GM21723 (cell line): ENCODE measurements at regions not wholly inside any gene's neighbourhood (a gene's known extent, or its start where the extent isn't known, plus 50 kb on each side); places are given as distances from the start of the nearest gene placed in this dataset.
"Not testable (repeated sequence)": the region's sequence is repeated elsewhere in the genome, so short reads cannot be mapped to it uniquely, and the experiment has no call there.

ENCODE experiments used
- ATAC-seq: cut with Tn5 transposase; IDR thresholded peaks from one replicate; pipeline ENCODE4 v1.9.1; 2021; ENCODE audit warnings: mild to moderate bottlenecking, moderate library complexity; ENCODE audit not compliant: unreplicated experiment

DNA sequence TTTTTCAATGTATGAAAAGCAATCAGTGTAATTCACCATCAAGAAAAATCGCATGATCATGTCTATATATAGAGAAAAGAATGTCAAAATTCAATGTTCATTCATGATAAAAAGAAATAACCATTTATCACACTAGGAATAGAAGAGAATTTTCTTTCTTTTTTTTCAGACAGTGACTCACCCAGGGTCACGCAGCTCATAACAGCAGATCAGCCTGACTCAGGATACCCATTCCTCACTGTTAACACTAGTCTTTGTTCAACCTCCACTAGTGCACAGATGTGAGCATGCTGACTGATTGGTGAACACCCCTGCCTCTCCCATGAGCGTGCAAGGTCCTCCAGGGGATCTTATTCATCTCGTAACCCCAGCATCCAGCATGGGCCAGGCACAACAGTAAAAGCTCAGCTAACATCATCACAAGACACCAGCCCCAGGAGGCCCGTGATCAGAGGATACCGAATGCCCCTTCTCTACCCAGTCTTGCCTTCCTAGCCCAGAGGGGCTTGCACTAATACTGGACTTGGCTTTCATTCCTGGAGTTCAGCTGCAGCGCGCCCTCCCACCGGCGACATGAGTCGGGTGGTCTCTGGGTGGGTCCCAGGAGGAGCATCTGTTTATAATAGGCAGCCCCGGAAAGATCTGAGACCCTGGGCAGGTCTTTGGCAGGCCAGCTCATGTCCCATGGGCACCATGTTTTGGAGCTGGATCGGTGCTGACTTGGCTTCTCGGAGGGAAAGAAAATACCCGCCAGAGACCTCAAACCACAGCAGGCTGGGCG, 539.5 kb upstream of the SLC10A2 start:
- no peak for ATAC-seq

DNA sequence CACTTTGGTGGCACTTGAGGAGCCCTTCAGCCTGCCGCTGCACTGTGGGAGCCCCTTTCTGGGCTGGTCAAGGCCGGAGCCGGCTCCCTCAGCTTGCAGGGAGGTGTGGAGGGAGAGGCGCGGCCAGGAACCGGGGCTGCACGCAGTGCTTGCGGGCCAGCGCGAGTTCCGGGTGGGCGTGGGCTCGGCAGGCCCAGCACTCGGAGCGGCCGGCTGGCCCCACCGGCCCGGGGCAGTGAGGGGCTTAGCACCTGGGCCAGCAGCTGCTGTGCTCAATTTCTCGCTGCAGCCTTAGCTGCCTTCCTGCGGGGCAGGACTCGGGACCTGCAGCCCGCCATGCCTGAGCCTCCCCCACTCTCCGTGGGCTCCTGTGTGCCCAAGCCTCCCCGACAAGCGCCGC, 533.7 kb upstream of the SLC10A2 start:
- ATAC-seq, result not testable (repeated sequence)

DNA sequence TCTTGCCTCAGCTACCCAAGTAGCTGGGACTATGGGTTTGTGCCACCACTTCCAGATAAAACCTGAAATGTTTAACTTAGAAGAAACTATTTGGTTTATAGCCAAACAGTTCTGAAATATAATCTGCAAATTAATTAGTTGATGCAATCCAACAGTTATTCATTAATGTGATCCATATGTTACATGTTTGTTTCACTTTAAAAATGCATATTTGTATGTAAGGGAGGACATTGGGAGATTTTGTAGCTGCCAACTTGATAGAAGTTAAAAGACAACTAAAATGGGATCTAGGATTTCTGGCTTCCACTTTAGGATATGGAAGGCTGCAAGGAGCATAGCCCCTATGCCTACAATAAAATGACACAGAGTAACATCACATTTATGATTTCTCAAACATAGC, 532.5 kb upstream of the SLC10A2 start:
- no peak for ATAC-seq

DNA sequence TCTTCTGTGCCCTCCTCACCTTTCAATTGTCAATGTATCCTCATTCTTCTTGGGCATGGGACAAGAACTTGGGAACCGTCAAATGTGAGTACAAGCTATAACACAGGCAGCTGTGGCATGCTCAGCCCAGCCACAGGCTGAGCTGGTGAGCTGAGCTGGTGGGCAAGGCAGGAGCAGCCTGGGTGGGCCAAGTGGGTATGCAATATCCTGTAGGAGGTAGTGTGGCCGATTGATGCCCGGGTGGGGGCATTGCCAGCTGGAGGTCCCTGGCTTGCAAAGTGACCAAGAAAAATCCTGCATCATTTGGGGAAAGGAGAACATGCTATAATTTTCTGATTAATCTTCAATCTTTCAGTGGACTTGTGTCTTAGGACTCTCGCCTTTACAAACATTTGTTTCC, 507.2 kb upstream of the SLC10A2 start:
- ATAC-seq, result no peak

DNA sequence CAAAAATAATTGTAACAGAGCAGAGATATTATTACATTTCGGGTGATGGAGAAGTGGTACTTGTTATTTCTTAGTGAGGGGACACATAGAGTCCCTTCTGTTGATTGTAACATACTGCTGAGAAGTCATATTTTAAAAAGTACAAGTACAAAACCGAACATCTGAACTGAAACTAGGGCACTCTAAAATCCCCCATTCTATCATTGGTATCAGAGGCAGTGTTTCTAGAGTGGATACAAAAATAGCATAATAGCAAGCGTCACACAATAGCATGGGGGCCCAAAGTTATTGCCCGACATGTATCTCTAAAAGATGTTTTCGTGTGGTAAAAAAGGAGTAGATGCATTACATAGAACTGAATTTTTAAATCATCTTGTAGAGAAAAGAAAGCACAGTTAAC, 502.1 kb upstream of the SLC10A2 start:
- ATAC-seq, result no peak

DNA sequence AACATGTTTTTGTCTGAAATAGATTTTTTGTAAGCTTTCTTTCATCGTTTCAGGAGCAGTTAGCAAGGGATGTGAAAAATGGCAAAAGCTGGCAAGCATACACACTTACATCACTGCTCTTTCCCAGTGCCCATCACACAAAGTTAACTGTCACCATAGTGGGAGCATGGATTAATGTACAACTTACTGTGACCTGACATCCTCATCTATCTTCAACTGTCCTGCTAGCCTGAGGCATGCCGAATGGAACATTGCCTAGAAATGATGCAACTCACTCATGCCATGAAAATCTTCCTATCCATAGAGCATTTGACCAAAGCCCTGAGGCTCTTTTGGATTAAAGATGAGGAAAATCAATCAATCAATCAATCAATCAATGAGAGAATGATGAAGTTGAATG, 491.7 kb upstream of the SLC10A2 start:
- ATAC-seq, result no peak

DNA sequence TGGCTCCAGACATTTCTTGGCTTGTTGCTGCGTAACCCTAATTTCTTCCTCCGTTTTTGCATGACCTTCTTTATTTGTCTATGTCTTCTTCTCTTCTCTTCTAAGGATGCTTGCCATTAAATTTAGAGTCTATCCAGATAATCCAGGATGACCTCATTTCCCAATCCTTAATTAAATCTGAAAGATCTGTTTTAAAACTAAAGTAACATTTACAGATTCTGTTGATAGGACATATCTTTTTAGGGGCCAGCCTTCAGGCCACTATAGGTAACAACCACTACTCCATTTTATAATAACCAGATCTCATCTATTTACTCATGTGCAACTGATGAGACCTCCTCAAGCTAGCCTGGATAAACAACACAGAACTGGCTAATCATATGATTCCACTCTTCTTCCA, 490.5 kb upstream of the SLC10A2 start:
- ATAC-seq, result no peak

DNA sequence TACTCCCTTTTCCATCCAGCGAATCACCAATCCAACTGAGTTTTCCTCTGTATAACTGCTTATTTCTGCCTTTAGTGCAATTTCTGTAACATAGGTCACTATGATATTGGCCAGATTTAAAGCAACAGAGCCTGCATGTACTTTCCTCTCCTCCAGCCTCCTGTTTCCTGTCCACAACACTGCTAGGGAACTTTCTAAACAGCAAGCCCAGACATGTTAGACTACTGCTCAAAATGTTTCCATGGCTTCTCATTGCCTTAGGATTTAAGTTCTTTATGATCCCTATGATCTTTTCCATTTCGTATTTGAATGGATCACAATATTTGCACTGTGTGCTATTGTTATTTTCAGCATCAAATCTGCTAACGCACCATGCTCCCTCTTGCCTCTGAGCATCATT, 481.7 kb upstream of the SLC10A2 start:
- ATAC-seq, result no peak

DNA sequence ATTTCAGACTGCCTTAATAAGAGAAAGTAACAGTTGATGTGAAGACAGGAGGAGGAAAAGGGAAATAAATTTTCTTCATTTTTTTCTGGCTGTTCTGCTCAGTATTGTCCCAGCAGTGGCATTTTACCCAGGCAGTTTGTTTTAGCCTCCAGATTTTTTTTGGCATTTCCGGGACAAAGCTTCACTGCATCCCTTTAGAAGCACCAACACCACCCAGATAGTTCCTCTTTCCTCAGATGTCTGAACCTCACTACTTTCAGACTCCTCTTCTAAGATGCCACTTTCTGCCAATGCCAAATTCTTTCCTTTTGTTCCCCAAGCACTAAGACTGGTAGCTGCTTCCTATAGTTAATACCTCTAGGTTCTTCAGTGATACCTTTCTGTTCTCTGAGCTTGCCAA, 480.1 kb upstream of the SLC10A2 start:
- no peak for ATAC-seq

DNA sequence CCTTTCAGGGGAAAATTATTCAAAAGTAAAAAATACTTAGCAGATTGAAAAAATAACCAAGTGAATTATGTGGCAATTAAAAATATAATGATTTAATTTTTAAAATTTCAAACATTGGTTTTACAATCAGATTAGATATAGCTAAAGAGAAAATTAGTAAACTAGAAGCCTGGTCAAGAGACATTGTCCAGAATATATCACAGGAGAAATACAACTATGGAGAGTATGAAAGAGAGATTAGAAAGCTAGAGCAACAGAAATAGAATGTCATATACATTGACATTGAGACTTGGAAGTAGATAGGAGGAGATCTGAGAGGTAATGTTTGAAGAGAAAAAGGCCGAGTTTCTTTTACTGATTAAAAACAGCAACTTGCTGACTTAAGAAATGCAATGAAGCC, 476.4 kb upstream of the SLC10A2 start:
- ATAC-seq, result no peak

DNA sequence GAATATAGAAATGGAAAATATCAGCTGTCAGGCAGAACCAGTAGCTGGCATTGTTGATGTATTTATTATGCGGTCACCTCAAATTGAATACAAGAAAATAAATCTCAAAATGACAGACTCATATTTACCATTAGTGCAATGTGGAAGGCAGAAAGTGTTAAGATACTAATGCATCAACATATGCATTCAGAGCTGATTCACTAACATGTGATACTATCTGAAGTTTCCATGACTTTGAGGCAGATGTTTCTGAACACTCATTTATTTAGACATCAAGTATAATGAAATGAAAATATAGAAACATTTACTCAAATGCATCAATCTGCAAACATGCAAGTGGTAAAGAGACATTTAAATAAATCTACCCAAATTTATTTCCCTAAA, 474.2 kb upstream of the SLC10A2 start:
- ATAC-seq, result no peak

DNA sequence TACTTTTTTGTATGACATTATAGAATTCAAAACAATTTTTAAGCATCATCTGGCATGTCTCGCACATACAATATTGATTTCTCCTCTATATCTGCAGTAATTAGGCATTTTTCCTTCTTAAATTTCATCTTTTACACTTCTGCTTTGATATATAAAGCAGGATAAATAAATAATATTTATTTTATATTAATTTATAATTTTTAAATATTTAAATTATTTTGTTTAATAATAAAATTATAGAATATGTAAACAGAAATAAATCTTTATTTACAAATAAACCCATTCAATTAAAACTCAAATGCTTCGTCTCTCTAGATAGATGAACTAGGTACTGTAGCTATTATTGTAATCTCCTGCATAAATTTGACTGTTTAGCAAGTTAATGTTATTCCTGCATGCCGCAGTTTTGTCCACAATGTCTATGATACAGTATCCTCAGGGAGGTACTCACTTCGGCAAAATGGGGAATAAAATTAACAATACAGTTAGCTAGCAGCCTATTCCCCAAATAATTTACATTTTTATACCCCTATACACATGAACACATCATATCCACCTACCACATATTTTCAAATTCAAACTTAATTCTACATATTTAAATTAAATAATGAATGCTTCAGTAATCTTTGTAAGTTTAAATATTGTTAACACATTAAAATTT, 473.6 kb upstream of the SLC10A2 start:
- no peak for ATAC-seq

DNA sequence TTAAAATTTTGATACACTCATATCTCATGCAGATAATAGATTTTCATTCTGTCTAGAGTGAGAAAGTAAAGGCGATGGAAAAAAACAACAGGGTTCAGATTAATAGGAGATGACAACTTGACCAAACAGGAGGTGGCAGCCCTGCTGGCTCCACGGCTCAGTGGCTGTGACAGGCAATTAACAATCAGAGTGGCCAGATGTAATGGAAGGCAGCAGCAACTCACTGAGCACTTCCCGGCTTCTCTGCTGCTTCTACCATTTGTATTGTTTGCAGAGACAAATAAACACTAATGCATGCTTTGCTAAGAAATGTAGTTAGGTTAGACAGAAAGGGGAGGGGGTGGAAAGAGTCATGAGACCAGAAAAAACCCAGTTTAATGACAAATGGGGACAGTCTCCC, 473.0 kb upstream of the SLC10A2 start:
- no peak for ATAC-seq

DNA sequence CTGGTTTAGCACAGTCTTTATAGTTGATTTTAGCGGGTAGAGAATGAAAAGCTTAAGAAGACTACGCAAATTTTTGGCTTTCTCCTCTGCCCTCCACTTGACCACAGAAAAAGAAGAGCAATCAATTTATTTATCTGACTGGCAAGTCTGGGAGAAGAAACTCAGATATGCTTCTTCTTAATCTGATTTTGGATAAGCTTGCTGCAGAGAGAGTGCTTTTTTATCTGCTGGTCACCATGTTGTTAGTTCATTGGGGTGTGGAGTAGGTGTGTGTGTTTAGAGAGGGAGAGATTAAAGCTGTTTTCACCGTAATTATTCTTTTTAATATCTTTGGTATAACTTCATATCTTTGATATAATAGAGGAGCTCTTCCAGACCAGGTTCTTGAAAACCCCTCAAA, 471.4 kb upstream of the SLC10A2 start:
- ATAC-seq, result no peak

DNA sequence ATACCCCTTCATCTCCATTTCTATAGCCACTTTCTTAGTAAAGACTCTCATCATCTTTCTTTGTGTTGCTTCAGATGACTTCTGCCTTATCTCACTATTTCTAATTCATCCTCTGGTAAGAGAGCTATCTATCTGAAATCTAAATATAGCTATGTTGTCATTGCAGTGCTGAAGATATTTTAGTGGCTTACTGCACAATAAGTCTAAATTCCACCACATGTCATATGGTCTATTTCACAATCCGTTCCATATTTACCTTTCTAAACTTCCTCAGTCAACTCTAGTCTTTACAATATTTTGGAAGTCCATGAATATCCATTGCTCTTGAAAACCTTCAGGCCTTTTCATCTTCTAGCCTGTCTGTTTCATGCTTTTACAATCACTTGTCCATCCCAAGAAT, 465.1 kb upstream of the SLC10A2 start:
- ATAC-seq, result no peak

DNA sequence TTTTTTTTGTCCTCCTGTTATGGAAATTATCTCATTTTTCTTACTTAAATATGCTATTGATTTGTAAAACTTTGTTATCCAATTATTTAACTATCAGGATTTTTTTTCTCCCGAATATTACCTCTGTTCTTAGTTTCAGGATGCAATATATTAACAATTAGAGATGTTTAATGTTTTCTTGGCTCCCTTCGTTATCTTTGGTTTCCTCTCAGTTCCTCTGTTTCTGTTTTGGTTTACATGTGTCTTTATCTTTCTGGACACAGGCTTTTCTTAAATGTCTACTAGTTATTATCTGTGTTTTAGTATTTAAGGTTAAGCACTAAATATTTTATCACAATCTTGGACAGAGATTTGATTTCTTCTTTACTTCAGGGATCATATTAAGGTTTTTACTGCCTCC, 462.2 kb upstream of the SLC10A2 start:
- ATAC-seq, result no peak

DNA sequence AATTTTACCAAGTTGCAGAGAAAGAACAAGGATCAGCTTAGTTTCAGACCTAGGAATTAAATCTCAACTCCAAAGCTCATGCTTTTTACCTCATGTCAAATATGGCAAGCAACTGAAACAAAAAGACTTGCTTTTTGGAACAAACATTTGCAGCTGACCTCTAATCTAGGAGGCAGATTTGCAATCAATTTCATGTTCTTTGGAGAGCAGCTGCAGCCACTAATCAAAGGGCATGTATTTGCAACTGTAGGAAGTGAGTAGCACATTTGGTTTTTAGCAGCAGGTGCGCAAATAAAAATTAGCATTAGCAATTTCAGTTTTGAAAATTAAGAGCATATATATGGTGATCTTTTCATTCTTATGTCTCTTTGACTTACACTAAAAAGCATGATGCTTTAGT, 459.3 kb upstream of the SLC10A2 start:
- ATAC-seq, result no peak

DNA sequence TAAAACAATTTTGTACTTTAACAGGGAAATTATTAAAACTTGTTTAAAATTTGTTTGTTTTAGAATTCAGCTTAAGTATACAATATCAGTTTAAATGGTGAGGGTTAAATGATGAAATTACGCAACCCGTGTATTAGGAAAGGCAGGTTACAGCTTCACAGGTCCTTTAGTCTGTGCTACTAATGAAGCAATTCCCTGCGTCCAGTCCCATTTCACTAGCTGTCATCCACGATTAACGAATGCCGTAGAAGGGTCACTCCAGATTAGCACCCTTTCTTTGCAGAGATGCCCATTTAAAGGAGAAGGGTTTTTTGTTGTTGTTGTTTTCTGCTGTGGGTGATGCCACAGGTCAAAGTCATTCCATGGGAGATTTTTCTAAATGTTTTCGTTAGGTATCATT, 457.6 kb upstream of the SLC10A2 start:
- ATAC-seq, result no peak

DNA sequence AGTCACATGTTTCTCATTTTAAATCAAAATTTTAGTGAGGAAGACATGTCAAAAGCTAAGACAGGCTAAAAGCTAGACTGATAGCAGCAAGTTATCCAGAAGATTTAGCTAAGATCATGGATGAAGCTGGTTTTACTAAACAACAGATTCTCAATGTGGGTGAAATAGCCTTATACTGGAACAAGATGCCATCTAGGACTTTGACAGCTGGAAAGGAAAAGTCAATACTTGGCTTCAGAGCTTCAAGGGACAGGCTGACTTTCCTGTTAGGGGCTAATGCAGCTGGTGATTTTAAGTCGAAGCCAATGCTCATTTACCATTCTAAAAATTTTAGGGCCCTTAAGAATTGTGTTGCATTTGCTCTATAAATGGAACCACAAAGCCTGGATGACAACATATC, 455.3 kb upstream of the SLC10A2 start:
- ATAC-seq, result no peak

DNA sequence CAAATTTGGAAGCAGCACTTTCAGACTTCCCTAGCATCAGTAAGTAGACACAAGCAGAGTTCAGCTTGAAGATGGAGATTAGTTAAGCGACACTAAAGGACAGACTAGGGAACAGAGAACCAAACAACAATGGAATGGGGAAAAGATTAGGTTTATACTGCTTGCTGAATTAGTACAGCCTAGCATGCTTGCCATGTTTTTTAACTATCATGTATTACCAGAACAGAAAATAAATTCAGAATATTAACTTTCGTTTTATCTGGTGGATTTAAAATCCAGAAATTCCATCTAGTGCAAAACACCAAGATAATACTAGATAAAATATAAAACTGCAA, 451.5 kb upstream of the SLC10A2 start:
- ATAC-seq, result no peak

DNA sequence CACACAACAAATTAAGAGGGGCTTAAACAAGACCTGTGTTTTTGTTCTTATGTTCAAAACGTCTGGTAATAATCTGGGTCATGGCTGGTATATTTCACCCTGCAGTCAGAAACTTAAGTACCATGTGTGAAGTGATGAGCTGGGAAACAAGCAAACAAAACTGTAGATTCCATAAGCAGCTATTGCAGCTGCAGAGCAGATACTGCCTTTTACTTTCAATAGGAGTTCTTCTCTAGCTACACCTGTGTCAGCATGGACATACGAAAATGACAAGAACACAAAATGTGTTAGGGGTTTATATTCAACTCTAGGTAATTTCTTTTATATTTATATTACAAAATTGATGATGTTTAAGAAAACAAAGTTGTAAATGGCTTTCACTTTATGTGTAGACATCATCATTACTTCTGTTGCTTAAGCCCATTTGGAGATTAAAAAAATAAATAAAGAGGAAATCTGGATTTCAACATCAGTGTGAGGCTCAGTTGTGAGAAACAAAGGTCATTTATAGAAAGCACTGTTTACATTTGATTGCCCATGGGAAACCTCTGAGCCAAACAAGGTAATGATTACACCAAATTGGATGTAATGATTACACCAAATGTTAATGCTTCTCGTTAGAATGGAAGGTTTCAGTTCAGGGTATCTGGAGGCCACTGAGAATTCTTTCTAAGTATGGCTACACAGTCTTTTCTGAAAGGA, 451.0 kb upstream of the SLC10A2 start:
- peak; percentile 77 for ATAC-seq

DNA sequence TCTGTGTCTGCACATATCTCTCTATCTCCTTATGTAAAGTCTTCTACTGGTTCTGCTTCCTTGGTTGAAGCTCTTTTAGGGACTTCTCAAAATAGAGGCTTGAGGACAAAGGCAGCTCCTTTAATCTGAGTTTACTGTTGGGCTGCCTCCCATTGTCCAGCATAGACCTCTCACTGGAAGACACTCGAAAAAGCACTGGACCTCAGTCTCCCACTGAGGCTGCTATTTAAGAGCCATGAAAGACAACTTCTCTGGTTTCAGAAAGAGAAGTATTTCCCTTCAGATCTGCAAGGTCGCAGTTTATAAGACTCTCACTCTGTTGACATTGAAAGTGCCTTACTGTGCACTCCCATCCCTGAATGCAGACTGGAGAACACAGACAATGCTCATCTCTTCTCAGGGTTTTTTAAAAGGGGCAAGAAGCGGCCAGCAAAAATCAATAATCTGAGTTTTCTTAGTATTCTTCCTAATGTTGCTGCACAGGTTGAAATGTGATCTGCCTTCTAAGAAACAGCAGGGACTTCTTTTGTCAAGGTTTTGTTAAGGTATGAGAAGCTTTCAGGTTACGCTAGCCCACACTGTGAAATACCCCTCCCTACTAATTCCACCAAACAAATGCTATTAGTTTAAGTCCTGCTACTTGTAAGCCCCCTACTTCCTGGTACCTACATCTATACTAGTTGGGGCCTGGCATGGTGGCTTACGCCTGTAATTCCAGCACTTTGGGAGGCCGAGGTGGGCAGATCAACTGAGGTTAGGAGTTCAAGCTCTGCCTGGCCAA, 450.0 kb upstream of the SLC10A2 start:
- no peak for ATAC-seq
